GM23338 (cell line): ENCODE measurements at regions not wholly inside any gene's neighbourhood (a gene's known extent, or its start where the extent isn't known, plus 50 kb on each side); places are given as distances from the start of the nearest gene placed in this dataset.

Experiments used
- ATAC-seq: fragments of 200-7000 bp; cut with Tn5 transposase; 3 replicates; pipeline ENCODE4 v1.9.1; 2020
- DNase-seq: peaks from one replicate; pipeline ENCODE4 v3.0.0-alpha.2; 2015; ENCODE audit warnings: low spot score
- H2AFZ ChIP-seq: fragments of 200-600 bp; sonication (generic); 2 replicates; pipeline ENCODE4 v1.8.0; 2016; ENCODE audit warnings: antibody characterized with exemption, mild to moderate bottlenecking, moderate library complexity
- H3F3A ChIP-seq: fragments of 200-600 bp; sonication (generic); replicated peaks from 2 replicates; pipeline ENCODE4 v1.8.0; 2017; ENCODE audit warnings: antibody characterized with exemption, mixed run types, low read depth
- H3K27ac ChIP-seq: fragments of 200-600 bp; sonication (generic); 2 replicates; pipeline ENCODE4 v1.6.1; 2016; ENCODE audit warnings: low read depth
- H3K27me3 ChIP-seq: fragments of 200-600 bp; sonication (generic); 2 replicates; pipeline ENCODE4 v1.8.0; 2016; ENCODE audit warnings: mild to moderate bottlenecking, mixed run types, moderate library complexity; ENCODE audit not compliant: insufficient read depth
- H3K36me3 ChIP-seq: fragments of 200-600 bp; sonication (generic); 2 replicates; pipeline ENCODE4 v1.8.0; 2016; ENCODE audit warnings: mild to moderate bottlenecking; ENCODE audit not compliant: insufficient read depth
- H3K4me1 ChIP-seq: fragments of 200-600 bp; sonication (generic); 2 replicates; pipeline ENCODE4 v1.8.0; 2016; ENCODE audit warnings: mild to moderate bottlenecking, moderate library complexity; ENCODE audit not compliant: insufficient read depth
- H3K4me2 ChIP-seq: fragments of 200-600 bp; sonication (generic); 2 replicates; pipeline ENCODE4 v1.7.1; 2017; ENCODE audit warnings: mixed run types
- H3K4me3 ChIP-seq: fragments of 200-600 bp; sonication (generic); 2 replicates; pipeline ENCODE4 v1.6.1; 2016; ENCODE audit warnings: mixed run types
- H3K79me2 ChIP-seq: fragments of 200-600 bp; sonication (generic); replicated peaks from 2 replicates; pipeline ENCODE4 v1.8.0; 2017; ENCODE audit warnings: mild to moderate bottlenecking; ENCODE audit not compliant: insufficient read depth
- H3K9me2 ChIP-seq: fragments of 200-600 bp; sonication (generic); 2 replicates; pipeline ENCODE4 v1.8.0; 2017; ENCODE audit not compliant: insufficient read depth
- H4K20me1 ChIP-seq: fragments of 200-600 bp; sonication (generic); replicated peaks from 2 replicates; pipeline ENCODE4 v1.8.0; 2017; ENCODE audit warnings: mild to moderate bottlenecking; ENCODE audit not compliant: insufficient read depth
- H3K27ac Mint-ChIP-seq: 2 replicates; pipeline ENCODE4 v1.8.0; 2020; ENCODE audit warnings: inconsistent platforms, mild to moderate bottlenecking, moderate library complexity, mixed read lengths
- H3K27me3 Mint-ChIP-seq: 3 replicates; pipeline ENCODE4 v1.8.0; 2022; ENCODE audit warnings: low read depth, mild to moderate bottlenecking, moderate library complexity, mixed read lengths, inconsistent platforms; ENCODE audit not compliant: insufficient read depth, poor library complexity
- H3K36me3 Mint-ChIP-seq: 3 replicates; pipeline ENCODE4 v1.8.0; 2021; ENCODE audit warnings: low read depth, mild to moderate bottlenecking, inconsistent platforms, moderate library complexity, mixed read lengths
- H3K4me1 Mint-ChIP-seq: 3 replicates; pipeline ENCODE4 v1.8.0; 2020; ENCODE audit warnings: mild to moderate bottlenecking, inconsistent platforms, mixed read lengths
- H3K4me3 Mint-ChIP-seq: 3 replicates; pipeline ENCODE4 v1.8.0; 2021; ENCODE audit warnings: moderate library complexity, mild to moderate bottlenecking, inconsistent platforms, mixed read lengths
- H3K9me3 Mint-ChIP-seq: 3 replicates; pipeline ENCODE4 v1.8.0; 2020; ENCODE audit warnings: moderate library complexity, mild to moderate bottlenecking, inconsistent platforms, mixed read lengths
- CREB1 ChIP-seq: fragments of 250-450 bp; sonication (Bioruptor Pico); IDR thresholded peaks from 2 replicates; pipeline ENCODE4 v1.5.0; 2020; ENCODE audit warnings: low read depth, mild to moderate bottlenecking, moderate library complexity
- EZH2 ChIP-seq: fragments of 200-600 bp; sonication (generic); IDR thresholded peaks from one replicate; pipeline ENCODE4 v1.8.0; 2017; ENCODE audit warnings: antibody characterized with exemption, mild to moderate bottlenecking, low read depth; ENCODE audit not compliant: unreplicated experiment
- EZH2phosphoT487 ChIP-seq: fragments of 200-600 bp; sonication (generic); IDR thresholded peaks from one replicate; pipeline ENCODE4 v1.8.1; 2018; ENCODE audit warnings: antibody characterized with exemption; ENCODE audit not compliant: unreplicated experiment
- JUNB ChIP-seq: IDR thresholded peaks from one replicate; pipeline ENCODE4 v1.6.1; 2016; ENCODE audit warnings: antibody characterized with exemption; ENCODE audit not compliant: unreplicated experiment
- NANOG ChIP-seq: IDR thresholded peaks from 2 replicates; pipeline ENCODE4 v1.6.1; 2016; ENCODE audit warnings: antibody characterized with exemption, borderline replicate concordance
- POLR2AphosphoS5 ChIP-seq: IDR thresholded peaks from 2 replicates; pipeline ENCODE4 v1.6.1; 2016; ENCODE audit warnings: antibody characterized with exemption, low read depth
- REST ChIP-seq: IDR thresholded peaks from one replicate; pipeline ENCODE4 v1.6.1; 2018; ENCODE audit warnings: antibody characterized with exemption; ENCODE audit not compliant: unreplicated experiment
- STAT1 ChIP-seq: IDR thresholded peaks from one replicate; pipeline ENCODE4 v1.6.1; 2016; ENCODE audit warnings: antibody characterized with exemption; ENCODE audit not compliant: unreplicated experiment
- ZNF114 ChIP-seq: fragments of 250-450 bp; sonication (Bioruptor Pico); IDR thresholded peaks from 2 replicates; pipeline ENCODE4 v1.5.0; 2020; ENCODE audit warnings: mild to moderate bottlenecking, moderate library complexity
- ZNF331 ChIP-seq: fragments of 250-450 bp; sonication (Bioruptor Pico); IDR thresholded peaks from 2 replicates; pipeline ENCODE4 v1.5.0; 2020; ENCODE audit warnings: low read depth, mild to moderate bottlenecking, moderate library complexity
- ZNF462 ChIP-seq: fragments of 250-450 bp; sonication (Bioruptor Pico); IDR thresholded peaks from 2 replicates; pipeline ENCODE4 v1.5.0; 2020; ENCODE audit warnings: mild to moderate bottlenecking, moderate library complexity
- TF ChIP-seq, protein P1 (sequence below): IDR thresholded peaks from 2 replicates; pipeline ENCODE4 v1.6.1; 2016; ENCODE audit warnings: antibody characterized with exemption
- TF ChIP-seq, protein P2 (sequence below), 2 experiments: fragments of 200-600 bp in 1 of 2; sonication (generic) in 1 of 2; conservative IDR thresholded peaks; 2 replicates each; pipeline versions ENCODE4 v1.5.1 to v1.6.1; 2016 to 2017; ENCODE audit warnings: antibody characterized with exemption in 2 of 2, low read depth in 2 of 2, mild to moderate bottlenecking in 2 of 2, moderate library complexity in 1 of 2

GRCh38 chr5:23629396-23629795 is 122.0 kb downstream of the PRDM9 start:
- TF ChIP-seq ZNF114 (CRISPR knock-in tag) (no peak), NANOG (no peak), POLR2AphosphoS5 (no peak), ZNF331 (CRISPR knock-in tag) (no peak), ZNF462 (CRISPR knock-in tag) (no peak), STAT1 (no peak), EZH2 (no peak), CREB1 (CRISPR knock-in tag) (no peak), EZH2phosphoT487 (no peak), REST (no peak), JUNB (no peak)
- TF ChIP-seq, protein P1, sequence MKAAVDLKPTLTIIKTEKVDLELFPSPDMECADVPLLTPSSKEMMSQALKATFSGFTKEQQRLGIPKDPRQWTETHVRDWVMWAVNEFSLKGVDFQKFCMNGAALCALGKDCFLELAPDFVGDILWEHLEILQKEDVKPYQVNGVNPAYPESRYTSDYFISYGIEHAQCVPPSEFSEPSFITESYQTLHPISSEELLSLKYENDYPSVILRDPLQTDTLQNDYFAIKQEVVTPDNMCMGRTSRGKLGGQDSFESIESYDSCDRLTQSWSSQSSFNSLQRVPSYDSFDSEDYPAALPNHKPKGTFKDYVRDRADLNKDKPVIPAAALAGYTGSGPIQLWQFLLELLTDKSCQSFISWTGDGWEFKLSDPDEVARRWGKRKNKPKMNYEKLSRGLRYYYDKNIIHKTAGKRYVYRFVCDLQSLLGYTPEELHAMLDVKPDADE: no peak
- TF ChIP-seq, protein P2, sequence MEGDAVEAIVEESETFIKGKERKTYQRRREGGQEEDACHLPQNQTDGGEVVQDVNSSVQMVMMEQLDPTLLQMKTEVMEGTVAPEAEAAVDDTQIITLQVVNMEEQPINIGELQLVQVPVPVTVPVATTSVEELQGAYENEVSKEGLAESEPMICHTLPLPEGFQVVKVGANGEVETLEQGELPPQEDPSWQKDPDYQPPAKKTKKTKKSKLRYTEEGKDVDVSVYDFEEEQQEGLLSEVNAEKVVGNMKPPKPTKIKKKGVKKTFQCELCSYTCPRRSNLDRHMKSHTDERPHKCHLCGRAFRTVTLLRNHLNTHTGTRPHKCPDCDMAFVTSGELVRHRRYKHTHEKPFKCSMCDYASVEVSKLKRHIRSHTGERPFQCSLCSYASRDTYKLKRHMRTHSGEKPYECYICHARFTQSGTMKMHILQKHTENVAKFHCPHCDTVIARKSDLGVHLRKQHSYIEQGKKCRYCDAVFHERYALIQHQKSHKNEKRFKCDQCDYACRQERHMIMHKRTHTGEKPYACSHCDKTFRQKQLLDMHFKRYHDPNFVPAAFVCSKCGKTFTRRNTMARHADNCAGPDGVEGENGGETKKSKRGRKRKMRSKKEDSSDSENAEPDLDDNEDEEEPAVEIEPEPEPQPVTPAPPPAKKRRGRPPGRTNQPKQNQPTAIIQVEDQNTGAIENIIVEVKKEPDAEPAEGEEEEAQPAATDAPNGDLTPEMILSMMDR (conservative IDR thresholded peaks at IDR 0.05; ENCODE audit: low read depth in 2 of 2): no peak
- Mint-ChIP-seq H3K36me3 (no peaks in the 10 kb centered on the region), H3K27ac (no peak overlapping the region), H3K9me3 (no peaks in the 10 kb centered on the region), H3K4me3 (no peak overlapping the region), H3K4me1 (no peaks in the 10 kb centered on the region), H3K27me3 (no peaks in the 10 kb centered on the region)
- Histone ChIP-seq H2AFZ (no peak overlapping the region), H3K9me2 (no peaks in the 10 kb centered on the region), H4K20me1 (no peaks in the 10 kb centered on the region), H3K4me3 (no peak overlapping the region), H3K79me2 (no peaks in the 10 kb centered on the region), H3K27me3 (no peaks in the 10 kb centered on the region), H3K36me3 (no peaks in the 10 kb centered on the region), H3K4me1 (no peaks in the 10 kb centered on the region), H3K4me2 (no peak overlapping the region), H3K27ac (no peak overlapping the region), H3F3A (no peaks in the 10 kb centered on the region)
- ATAC-seq (no peak), DNase-seq (no peak)
